ENCODE measurements at regions not wholly inside any gene's neighbourhood (a gene's known extent, or its start where the extent isn't known, plus 50 kb on each side); places are given as distances from the start of the nearest gene placed in this dataset.
A peak's percentile ranks its signal among the peaks of the same experiment; 100 is the strongest.

DNA sequence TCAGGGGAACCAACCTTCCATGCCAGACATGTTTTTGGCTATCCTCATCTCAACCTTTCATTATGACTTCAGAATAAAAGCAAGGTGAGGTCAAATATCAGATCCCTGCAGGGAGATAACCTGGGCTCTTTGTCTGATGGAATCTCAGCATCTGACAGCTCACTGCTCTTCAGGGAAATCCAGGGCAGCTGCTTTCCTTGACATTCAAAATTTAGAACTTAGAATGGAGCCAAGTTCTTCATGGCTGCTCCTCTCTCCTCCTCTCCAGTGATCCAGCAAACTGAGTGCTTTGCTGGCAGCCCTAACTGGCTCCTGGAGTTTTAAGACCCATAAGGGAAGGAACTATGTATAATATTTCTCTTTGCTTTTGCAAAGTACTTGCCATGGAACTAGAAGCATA is 716.3 kb downstream of the TSN start:
- no peak overlapping the region for H3K27ac Mint-ChIP-seq (ENCODE audit: unreplicated experiment)
- H3K36me3 Mint-ChIP-seq (ENCODE audit: low read depth, unreplicated experiment): no peaks in the 10 kb centered on the region

DNA sequence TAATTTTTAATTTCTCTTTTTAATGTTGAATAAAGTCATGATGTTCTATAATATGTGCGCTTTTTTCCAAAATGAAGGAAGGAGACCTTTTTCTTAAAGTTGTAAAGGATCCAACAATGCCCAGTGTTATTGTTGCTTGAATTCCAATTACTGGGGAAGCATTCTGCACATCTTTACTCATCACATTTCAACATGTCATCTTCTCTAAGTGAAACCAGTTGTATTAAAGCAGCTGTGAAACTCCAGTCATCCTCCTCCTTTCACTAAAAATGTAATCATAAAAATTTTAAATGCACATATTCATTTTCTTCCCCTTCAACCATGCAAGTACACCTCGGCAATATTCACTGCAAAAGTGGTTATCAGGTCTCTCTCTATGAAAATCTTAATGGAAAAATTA is 722.7 kb downstream of the TSN start:
- DNase-seq (ENCODE audit: low read depth) (no peak), FAIRE-seq (no peak)
- H3K36me3 Mint-ChIP-seq (ENCODE audit: low read depth, unreplicated experiment): no peaks in the 10 kb centered on the region
- H3K27ac ChIP-seq (ENCODE audit: low read depth, low read length): no peak overlapping the region
- H3K27me3 Mint-ChIP-seq (ENCODE audit: low read depth, unreplicated experiment): no peaks in the 10 kb centered on the region
- H3K79me2 ChIP-seq (ENCODE audit: insufficient read depth, low read length): no peaks in the 10 kb centered on the region
- H4K20me1 ChIP-seq (ENCODE audit: insufficient read depth, low read length): no peaks in the 10 kb centered on the region
- no peak for TF ChIP-seq EZH2 (IDR thresholded peaks at IDR 0.05; ENCODE audit: insufficient read depth, low read length)
- TF ChIP-seq, protein P1, sequence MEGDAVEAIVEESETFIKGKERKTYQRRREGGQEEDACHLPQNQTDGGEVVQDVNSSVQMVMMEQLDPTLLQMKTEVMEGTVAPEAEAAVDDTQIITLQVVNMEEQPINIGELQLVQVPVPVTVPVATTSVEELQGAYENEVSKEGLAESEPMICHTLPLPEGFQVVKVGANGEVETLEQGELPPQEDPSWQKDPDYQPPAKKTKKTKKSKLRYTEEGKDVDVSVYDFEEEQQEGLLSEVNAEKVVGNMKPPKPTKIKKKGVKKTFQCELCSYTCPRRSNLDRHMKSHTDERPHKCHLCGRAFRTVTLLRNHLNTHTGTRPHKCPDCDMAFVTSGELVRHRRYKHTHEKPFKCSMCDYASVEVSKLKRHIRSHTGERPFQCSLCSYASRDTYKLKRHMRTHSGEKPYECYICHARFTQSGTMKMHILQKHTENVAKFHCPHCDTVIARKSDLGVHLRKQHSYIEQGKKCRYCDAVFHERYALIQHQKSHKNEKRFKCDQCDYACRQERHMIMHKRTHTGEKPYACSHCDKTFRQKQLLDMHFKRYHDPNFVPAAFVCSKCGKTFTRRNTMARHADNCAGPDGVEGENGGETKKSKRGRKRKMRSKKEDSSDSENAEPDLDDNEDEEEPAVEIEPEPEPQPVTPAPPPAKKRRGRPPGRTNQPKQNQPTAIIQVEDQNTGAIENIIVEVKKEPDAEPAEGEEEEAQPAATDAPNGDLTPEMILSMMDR (IDR thresholded peaks at IDR 0.05; ENCODE audit: insufficient read depth, low read depth, low read length): no peak
- no peaks in the 10 kb centered on the region for H3K36me3 ChIP-seq (ENCODE audit: insufficient read depth, low read length)
- no peak overlapping the region for H3K4me3 Mint-ChIP-seq (ENCODE audit: unreplicated experiment)
- no peak overlapping the region for H3K27ac Mint-ChIP-seq (ENCODE audit: unreplicated experiment)
- H3K4me1 Mint-ChIP-seq (ENCODE audit: low read depth, unreplicated experiment): peaks cover 19% of the 10 kb centered on the region
- no peak overlapping the region for H2AFZ ChIP-seq (ENCODE audit: low read depth, low read length)
- no peak overlapping the region for H3K9ac ChIP-seq (ENCODE audit: low read length)
- no peaks in the 10 kb centered on the region for H3K27me3 ChIP-seq (ENCODE audit: insufficient read depth, low read length)
- no peaks in the 10 kb centered on the region for H3K9me3 ChIP-seq (ENCODE audit: insufficient read depth, low read depth, low read length)
- no peaks in the 10 kb centered on the region for H3K9me3 Mint-ChIP-seq (ENCODE audit: unreplicated experiment)
- H3K4me2 ChIP-seq (ENCODE audit: low read length): no peak overlapping the region
- no peak overlapping the region for H3K4me3 ChIP-seq (ENCODE audit: insufficient read depth, low read depth, low read length)
- H3K4me1 ChIP-seq (ENCODE audit: insufficient read depth, low read length): no peaks in the 10 kb centered on the region

More for the DNA sequence above, 716.3 kb downstream of the TSN start:
- Mint-ChIP-seq H3K9me3 (ENCODE audit: unreplicated experiment) (no peaks in the 10 kb centered on the region), H3K27me3 (ENCODE audit: low read depth, unreplicated experiment) (peaks cover 2% of the 10 kb centered on the region), H3K4me1 (ENCODE audit: low read depth, unreplicated experiment) (no peaks in the 10 kb centered on the region), H3K4me3 (ENCODE audit: unreplicated experiment) (no peak overlapping the region)
- DNase-seq (ENCODE audit: low read depth): no peak
- Histone ChIP-seq H3K9ac (ENCODE audit: low read length) (no peak overlapping the region), H3K4me3 (ENCODE audit: insufficient read depth, low read depth, low read length) (no peak overlapping the region), H4K20me1 (ENCODE audit: insufficient read depth, low read length) (no peaks in the 10 kb centered on the region), H2AFZ (ENCODE audit: low read depth, low read length) (no peak overlapping the region), H3K79me2 (ENCODE audit: insufficient read depth, low read length) (no peaks in the 10 kb centered on the region), H3K36me3 (ENCODE audit: insufficient read depth, low read length) (no peaks in the 10 kb centered on the region), H3K9me3 (ENCODE audit: insufficient read depth, low read depth, low read length) (no peaks in the 10 kb centered on the region), H3K4me1 (ENCODE audit: insufficient read depth, low read length) (no peaks in the 10 kb centered on the region), H3K27ac (ENCODE audit: low read depth, low read length) (no peak overlapping the region), H3K27me3 (ENCODE audit: insufficient read depth, low read length) (no peaks in the 10 kb centered on the region), H3K4me2 (ENCODE audit: low read length) (no peak overlapping the region)
- TF ChIP-seq EZH2 (IDR thresholded peaks at IDR 0.05; ENCODE audit: insufficient read depth, low read length): no peak
- TF ChIP-seq, protein P1 (IDR thresholded peaks at IDR 0.05; ENCODE audit: insufficient read depth, low read depth, low read length): no peak
- no peak for FAIRE-seq

DNA sequence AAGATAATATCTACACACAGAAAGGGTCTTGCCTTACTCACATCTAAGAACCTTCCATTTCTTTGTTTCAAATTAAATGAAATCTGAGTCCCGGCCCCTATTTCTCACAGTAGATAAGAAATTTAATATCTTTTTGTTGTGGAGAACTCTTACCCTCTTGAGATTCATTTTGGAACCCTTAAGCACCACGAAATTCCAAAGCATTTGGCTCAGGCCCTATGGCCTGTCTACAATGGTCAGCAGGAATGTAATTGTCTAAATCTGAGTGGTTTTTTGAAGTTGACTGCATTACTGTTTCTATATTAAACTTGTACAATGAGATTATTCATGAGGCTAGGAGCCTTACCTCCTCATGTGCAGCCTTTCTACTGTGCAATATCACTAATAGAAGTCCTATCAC is 723.3 kb downstream of the TSN start:
- Histone ChIP-seq H3K27me3 (ENCODE audit: insufficient read depth, low read length) (no peaks in the 10 kb centered on the region), H3K9ac (ENCODE audit: low read length) (no peak overlapping the region), H2AFZ (ENCODE audit: low read depth, low read length) (no peak overlapping the region), H3K36me3 (ENCODE audit: insufficient read depth, low read length) (no peaks in the 10 kb centered on the region), H3K4me1 (ENCODE audit: insufficient read depth, low read length) (no peaks in the 10 kb centered on the region), H3K9me3 (ENCODE audit: insufficient read depth, low read depth, low read length) (no peaks in the 10 kb centered on the region), H3K4me2 (ENCODE audit: low read length) (no peak overlapping the region), H3K27ac (ENCODE audit: low read depth, low read length) (no peak overlapping the region), H3K4me3 (ENCODE audit: insufficient read depth, low read depth, low read length) (no peak overlapping the region), H3K79me2 (ENCODE audit: insufficient read depth, low read length) (no peaks in the 10 kb centered on the region), H4K20me1 (ENCODE audit: insufficient read depth, low read length) (no peaks in the 10 kb centered on the region)
- TF ChIP-seq, protein P1 (IDR thresholded peaks at IDR 0.05; ENCODE audit: insufficient read depth, low read depth, low read length): no peak
- Mint-ChIP-seq H3K9me3 (ENCODE audit: unreplicated experiment) (no peaks in the 10 kb centered on the region), H3K4me3 (ENCODE audit: unreplicated experiment) (no peak overlapping the region), H3K27me3 (ENCODE audit: low read depth, unreplicated experiment) (no peaks in the 10 kb centered on the region), H3K27ac (ENCODE audit: unreplicated experiment) (no peak overlapping the region), H3K36me3 (ENCODE audit: low read depth, unreplicated experiment) (no peaks in the 10 kb centered on the region), H3K4me1 (ENCODE audit: low read depth, unreplicated experiment) (peaks cover 19% of the 10 kb centered on the region)
- DNase-seq (ENCODE audit: low read depth) (peak; percentile 4), FAIRE-seq (no peak)
